ENCODE measurements at regions not wholly inside any gene's neighbourhood (a gene's known extent, or its start where the extent isn't known, plus 50 kb on each side); places are given as distances from the start of the nearest gene placed in this dataset.

DNA sequence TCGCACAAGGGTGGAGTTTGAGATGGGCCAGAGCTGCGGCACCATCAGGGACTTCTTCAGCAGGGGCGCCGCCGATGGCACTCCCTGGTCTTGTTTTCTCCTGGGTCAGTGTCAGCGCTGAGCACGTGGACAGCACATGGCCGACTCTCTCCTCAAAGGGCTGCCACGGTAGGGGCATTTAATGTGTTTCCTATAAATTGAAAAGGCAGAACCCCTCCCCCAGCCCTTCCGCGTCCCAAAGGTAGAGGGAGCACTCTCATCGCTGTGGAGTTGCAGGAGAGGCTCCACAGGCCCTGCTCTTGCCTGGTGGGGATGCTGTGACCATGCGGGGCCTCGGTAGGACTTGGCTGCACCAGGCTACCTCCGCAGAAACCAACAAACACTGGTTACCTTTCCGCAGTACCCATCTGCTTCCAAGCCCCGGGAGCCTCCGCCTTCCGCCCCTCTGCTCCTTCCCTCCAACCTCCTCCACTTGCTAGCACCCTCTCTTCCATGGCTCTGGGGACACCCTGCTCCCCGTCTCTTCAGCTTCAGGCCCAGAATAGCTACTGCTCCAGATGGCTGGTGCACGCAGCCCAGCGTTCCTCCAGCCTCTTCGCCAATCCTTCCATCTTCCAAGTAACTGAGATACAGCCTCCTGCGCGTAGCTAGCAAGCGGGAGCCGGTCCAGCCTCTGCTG lies 166.3 kb upstream of the ADCY1 start:
- no peak overlapping the region for H3K27ac ChIP-seq
- H3K4me1 ChIP-seq = no peaks in the 10 kb centered on the region
- TF ChIP-seq EP300 (IDR thresholded peaks at IDR 0.05) (no peak), POLR2A (IDR thresholded peaks at IDR 0.05) (no peak), POLR2AphosphoS5 (IDR thresholded peaks at IDR 0.05) (no peak)
- TF ChIP-seq, protein P1, sequence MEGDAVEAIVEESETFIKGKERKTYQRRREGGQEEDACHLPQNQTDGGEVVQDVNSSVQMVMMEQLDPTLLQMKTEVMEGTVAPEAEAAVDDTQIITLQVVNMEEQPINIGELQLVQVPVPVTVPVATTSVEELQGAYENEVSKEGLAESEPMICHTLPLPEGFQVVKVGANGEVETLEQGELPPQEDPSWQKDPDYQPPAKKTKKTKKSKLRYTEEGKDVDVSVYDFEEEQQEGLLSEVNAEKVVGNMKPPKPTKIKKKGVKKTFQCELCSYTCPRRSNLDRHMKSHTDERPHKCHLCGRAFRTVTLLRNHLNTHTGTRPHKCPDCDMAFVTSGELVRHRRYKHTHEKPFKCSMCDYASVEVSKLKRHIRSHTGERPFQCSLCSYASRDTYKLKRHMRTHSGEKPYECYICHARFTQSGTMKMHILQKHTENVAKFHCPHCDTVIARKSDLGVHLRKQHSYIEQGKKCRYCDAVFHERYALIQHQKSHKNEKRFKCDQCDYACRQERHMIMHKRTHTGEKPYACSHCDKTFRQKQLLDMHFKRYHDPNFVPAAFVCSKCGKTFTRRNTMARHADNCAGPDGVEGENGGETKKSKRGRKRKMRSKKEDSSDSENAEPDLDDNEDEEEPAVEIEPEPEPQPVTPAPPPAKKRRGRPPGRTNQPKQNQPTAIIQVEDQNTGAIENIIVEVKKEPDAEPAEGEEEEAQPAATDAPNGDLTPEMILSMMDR (IDR thresholded peaks at IDR 0.05) = no peak
- H3K27me3 ChIP-seq = peaks cover 0 to 2% (median 0%) of the 10 kb centered on the region in 3 donors
- H3K36me3 ChIP-seq = no peaks in the 10 kb centered on the region
- H3K4me3 ChIP-seq = no peak overlapping the region
- no peak for DNase-seq
- intact Hi-C loops (cut with DNase I) = no loop called here
- no peaks in the 10 kb centered on the region for H3K9me3 ChIP-seq
- 83 to 87% methylated on average over 27 of the region's 27 CpGs for WGBS, 2 donors

DNA sequence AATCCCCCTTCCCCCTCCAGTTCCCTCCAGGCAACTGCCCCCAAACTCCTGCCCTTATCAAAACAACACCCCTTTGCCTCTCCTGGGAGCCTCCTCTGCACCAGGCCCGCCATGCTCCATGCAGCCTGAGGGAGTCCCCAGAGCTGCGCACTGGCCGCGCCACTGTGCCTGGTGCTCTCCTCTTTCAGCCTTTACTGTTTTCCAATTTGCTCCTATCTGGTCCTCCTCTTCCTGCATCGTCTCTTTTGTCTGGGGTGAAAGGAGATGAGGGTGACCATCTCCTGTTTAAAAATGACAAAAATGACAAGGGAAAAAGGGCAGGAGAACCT lies 165.8 kb upstream of the ADCY1 start:
- H3K36me3 ChIP-seq = no peaks in the 10 kb centered on the region
- no peak for DNase-seq
- no peaks in the 10 kb centered on the region for H3K4me1 ChIP-seq
- TF ChIP-seq, protein P1 (IDR thresholded peaks at IDR 0.05) = no peak
- no peak overlapping the region for H3K4me3 ChIP-seq
- H3K27me3 ChIP-seq = peaks cover 0 to 2% (median 0%) of the 10 kb centered on the region in 3 donors
- no peaks in the 10 kb centered on the region for H3K9me3 ChIP-seq
- no peak overlapping the region for H3K27ac ChIP-seq
- 89 to 91% methylated on average over 5 of the region's 5 CpGs for WGBS, 2 donors
- intact Hi-C loops (cut with DNase I) = no loop called here

DNA sequence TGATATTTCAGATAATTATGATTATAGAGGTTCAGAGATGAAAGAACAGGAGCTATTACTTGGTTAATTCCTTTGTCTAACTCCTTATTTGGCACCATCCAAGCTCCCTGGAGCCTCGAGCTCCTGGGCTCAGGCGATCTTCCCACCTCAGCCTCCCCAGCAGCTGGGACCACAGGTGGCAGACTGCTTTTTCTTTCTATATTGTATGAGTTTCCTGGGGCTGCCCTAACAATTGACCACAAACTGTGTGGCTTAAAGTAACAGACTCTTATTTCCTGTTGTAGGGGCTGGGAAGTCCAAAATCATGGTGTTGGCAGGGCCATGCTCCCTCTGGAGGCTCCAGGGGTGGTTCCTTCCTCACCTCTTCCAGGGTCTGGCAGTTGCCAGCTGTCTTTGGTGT lies 163.3 kb upstream of the ADCY1 start:
- intact Hi-C loops (cut with DNase I) = no loop called here
- no peak overlapping the region for H3K4me3 ChIP-seq
- H3K9me3 ChIP-seq = no peaks in the 10 kb centered on the region
- no peaks in the 10 kb centered on the region for H3K4me1 ChIP-seq
- no peaks in the 10 kb centered on the region for H3K27me3 ChIP-seq
- no peak overlapping the region for H3K27ac ChIP-seq
- no peak for DNase-seq
- TF ChIP-seq POLR2A (IDR thresholded peaks at IDR 0.05) = no peak
- no peak for TF ChIP-seq EP300 (IDR thresholded peaks at IDR 0.05)
- no peak for TF ChIP-seq POLR2AphosphoS5 (IDR thresholded peaks at IDR 0.05)
- TF ChIP-seq, protein P1 (IDR thresholded peaks at IDR 0.05) = no peak
- no peaks in the 10 kb centered on the region for H3K36me3 ChIP-seq
- WGBS, 2 donors = 38 to 68% methylated on average over 2 of the region's 2 CpGs

DNA sequence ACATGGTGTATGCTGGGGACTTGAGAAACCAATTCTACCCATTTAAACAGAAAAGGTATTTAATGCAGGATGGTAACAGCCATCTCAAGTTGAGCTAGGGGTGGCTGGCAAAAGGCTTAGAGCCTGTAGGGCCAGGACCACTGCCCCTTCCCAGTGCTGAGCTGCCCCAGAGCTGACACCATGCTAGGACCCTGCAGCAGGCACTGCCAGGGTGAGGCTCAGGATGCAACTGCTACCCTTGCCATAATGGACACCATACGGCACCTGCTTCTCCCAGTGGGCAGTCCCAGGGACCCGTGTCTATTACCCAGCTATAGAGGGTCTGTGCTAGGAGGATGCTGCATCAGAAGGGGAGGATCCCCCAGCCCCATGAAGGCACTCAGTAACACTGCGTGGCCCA lies 160.7 kb upstream of the ADCY1 start:
- no peaks in the 10 kb centered on the region for H3K36me3 ChIP-seq
- H3K4me1 ChIP-seq = no peaks in the 10 kb centered on the region
- TF ChIP-seq, protein P1 (IDR thresholded peaks at IDR 0.05) = no peak
- TF ChIP-seq POLR2A (IDR thresholded peaks at IDR 0.05) = no peak
- TF ChIP-seq EP300 (IDR thresholded peaks at IDR 0.05) = no peak
- TF ChIP-seq POLR2AphosphoS5 (IDR thresholded peaks at IDR 0.05) = no peak
- H3K4me3 ChIP-seq = no peak overlapping the region
- WGBS, 2 donors = 73 to 87% methylated on average over 3 of the region's 3 CpGs
- DNase-seq = no peak
- no peaks in the 10 kb centered on the region for H3K27me3 ChIP-seq
- intact Hi-C loops (cut with DNase I) = no loop called here
- H3K9me3 ChIP-seq = no peaks in the 10 kb centered on the region
- no peak overlapping the region for H3K27ac ChIP-seq

DNA sequence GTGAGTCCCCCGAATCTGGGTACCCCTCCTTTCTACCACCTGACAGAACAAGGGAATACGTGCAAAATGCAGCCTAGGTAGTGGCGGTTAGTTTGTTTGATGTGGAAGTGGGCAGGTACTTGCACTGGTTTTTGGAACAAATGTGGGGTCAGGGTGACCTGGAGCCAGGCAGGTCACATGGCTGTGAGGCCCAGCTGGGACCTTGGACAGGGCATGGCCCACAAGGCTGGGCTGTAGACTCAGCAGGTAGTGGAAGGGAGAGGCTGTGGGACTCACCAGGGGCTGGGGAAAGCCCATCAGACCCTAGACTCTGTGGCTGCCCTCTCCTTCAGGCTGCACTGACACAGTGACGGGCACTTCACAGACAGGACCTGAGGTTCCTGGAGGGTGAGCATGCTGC lies 159.9 kb upstream of the ADCY1 start:
- Histone ChIP-seq H3K4me3 (no peak overlapping the region), H3K27me3 (no peaks in the 10 kb centered on the region), H3K27ac (no peak overlapping the region), H3K9me3 (no peaks in the 10 kb centered on the region), H3K36me3 (no peaks in the 10 kb centered on the region), H3K4me1 (no peaks in the 10 kb centered on the region)
- 84 to 88% methylated on average over 4 of the region's 4 CpGs for WGBS, 2 donors
- DNase-seq = no peak
- TF ChIP-seq POLR2A (IDR thresholded peaks at IDR 0.05) (no peak), EP300 (IDR thresholded peaks at IDR 0.05) (no peak), POLR2AphosphoS5 (IDR thresholded peaks at IDR 0.05) (no peak)
- TF ChIP-seq, protein P1 (IDR thresholded peaks at IDR 0.05) = no peak
- intact Hi-C loops (cut with DNase I) = no loop called here
